22Rv1 (cell line): ENCODE measurements at regions not wholly inside any gene's neighbourhood (a gene's known extent, or its start where the extent isn't known, plus 50 kb on each side); places are given as distances from the start of the nearest gene placed in this dataset.

ENCODE experiments used
- ZFX ChIP-seq: fragments of 450-650 bp; IDR thresholded peaks from 2 replicates; pipeline ENCODE4 v1.6.1; 2017; ENCODE audit warnings: antibody characterized with exemption, borderline replicate concordance
- TF ChIP-seq, protein P1 (sequence below): fragments of 450-650 bp; IDR thresholded peaks from 2 replicates; pipeline ENCODE4 v1.5.1; 2017; ENCODE audit warnings: mild to moderate bottlenecking

DNA sequence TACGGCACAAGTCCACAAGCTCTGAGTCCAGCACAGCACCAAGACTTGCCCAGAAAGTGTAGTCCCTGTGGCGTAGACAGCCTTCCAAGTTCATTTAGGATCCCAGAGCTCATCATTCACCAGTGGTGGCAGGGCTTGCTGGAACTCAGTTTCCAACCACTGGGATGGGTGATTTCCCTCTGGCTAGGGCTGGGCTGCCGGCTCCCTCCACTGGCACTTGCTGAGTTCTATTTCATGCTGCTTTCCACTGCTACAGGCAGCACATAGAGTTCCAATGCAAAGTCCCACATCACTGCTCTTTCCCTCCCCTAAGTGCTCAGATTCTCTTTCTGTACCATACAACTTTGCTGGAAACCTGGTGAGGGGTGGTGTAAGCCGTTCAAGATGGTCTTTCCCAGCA is 510.3 kb upstream of the TMPRSS15 start:
- TF ChIP-seq, protein P1, sequence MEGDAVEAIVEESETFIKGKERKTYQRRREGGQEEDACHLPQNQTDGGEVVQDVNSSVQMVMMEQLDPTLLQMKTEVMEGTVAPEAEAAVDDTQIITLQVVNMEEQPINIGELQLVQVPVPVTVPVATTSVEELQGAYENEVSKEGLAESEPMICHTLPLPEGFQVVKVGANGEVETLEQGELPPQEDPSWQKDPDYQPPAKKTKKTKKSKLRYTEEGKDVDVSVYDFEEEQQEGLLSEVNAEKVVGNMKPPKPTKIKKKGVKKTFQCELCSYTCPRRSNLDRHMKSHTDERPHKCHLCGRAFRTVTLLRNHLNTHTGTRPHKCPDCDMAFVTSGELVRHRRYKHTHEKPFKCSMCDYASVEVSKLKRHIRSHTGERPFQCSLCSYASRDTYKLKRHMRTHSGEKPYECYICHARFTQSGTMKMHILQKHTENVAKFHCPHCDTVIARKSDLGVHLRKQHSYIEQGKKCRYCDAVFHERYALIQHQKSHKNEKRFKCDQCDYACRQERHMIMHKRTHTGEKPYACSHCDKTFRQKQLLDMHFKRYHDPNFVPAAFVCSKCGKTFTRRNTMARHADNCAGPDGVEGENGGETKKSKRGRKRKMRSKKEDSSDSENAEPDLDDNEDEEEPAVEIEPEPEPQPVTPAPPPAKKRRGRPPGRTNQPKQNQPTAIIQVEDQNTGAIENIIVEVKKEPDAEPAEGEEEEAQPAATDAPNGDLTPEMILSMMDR = no peak
- no peak for TF ChIP-seq ZFX
